Activated gamma-delta T cell (primary cell): ENCODE measurements at regions not wholly inside any gene's neighbourhood (a gene's known extent, or its start where the extent isn't known, plus 50 kb on each side); places are given as distances from the start of the nearest gene placed in this dataset.
"Not testable (repeated sequence)": the region's sequence is repeated elsewhere in the genome, so short reads cannot be mapped to it uniquely, and the experiment has no call there.

Experiments
- DNase-seq: peaks from one replicate; lab custom pipeline; 2025; lab: John Stamatoyannopoulos, UW

GRCh38 chr4:45482346-45482745, 641.5 kb downstream of the GABRG1 start:
- DNase-seq = no peak

- no peak for DNase-seq
Measured at GRCh38 chr4:45477311-45477733, 646.5 kb downstream of the GABRG1 start.

GRCh38 chr4:45475548-45475947, 648.3 kb downstream of the GABRG1 start:
- DNase-seq = no peak

GRCh38 chr4:45472490-45472889, 651.4 kb downstream of the GABRG1 start:
- DNase-seq = no peak

- DNase-seq = no peak
Measured at GRCh38 chr4:45471335-45471734, 652.5 kb downstream of the GABRG1 start.

- DNase-seq = no peak
Measured at GRCh38 chr4:45467157-45467556, 656.7 kb downstream of the GABRG1 start.

GRCh38 chr4:45460157-45460556, 663.7 kb downstream of the GABRG1 start:
- DNase-seq = not testable (repeated sequence)

- DNase-seq = no peak
Measured at GRCh38 chr4:45455217-45455616, 668.6 kb downstream of the GABRG1 start.

- DNase-seq = no peak
Measured at GRCh38 chr4:45453258-45453853, 670.5 kb downstream of the GABRG1 start.

- DNase-seq = no peak
Measured at GRCh38 chr4:45442466-45442865, 681.4 kb downstream of the GABRG1 start.

GRCh38 chr4:45438047-45438446, 685.8 kb downstream of the GABRG1 start:
- no peak for DNase-seq

GRCh38 chr4:45437381-45437780, 686.5 kb downstream of the GABRG1 start:
- DNase-seq = no peak

- no peak for DNase-seq
Measured at GRCh38 chr4:45425135-45425534, 698.7 kb downstream of the GABRG1 start.

- no peak for DNase-seq
Measured at GRCh38 chr4:45423896-45424295, 697.5 kb upstream of the GNPDA2 start.

- not testable (repeated sequence) for DNase-seq
Measured at GRCh38 chr4:45420091-45420674, 693.8 kb upstream of the GNPDA2 start.

- no peak for DNase-seq
Measured at GRCh38 chr4:45410701-45411210, 684.4 kb upstream of the GNPDA2 start.

GRCh38 chr4:45409536-45409935, 683.2 kb upstream of the GNPDA2 start:
- DNase-seq = no peak

GRCh38 chr4:45408996-45409395, 682.6 kb upstream of the GNPDA2 start:
- DNase-seq = no peak

GRCh38 chr4:45399116-45399515, 672.8 kb upstream of the GNPDA2 start:
- no peak for DNase-seq

- DNase-seq = no peak
Measured at GRCh38 chr4:45385306-45385705, 659.0 kb upstream of the GNPDA2 start.

GRCh38 chr4:45370408-45370807, 644.1 kb upstream of the GNPDA2 start:
- DNase-seq = no peak

GRCh38 chr4:45368832-45369231, 642.5 kb upstream of the GNPDA2 start:
- no peak for DNase-seq

GRCh38 chr4:45363931-45364330, 637.6 kb upstream of the GNPDA2 start:
- DNase-seq = no peak
